ENCODE measurements at regions not wholly inside any gene's neighbourhood (a gene's known extent, or its start where the extent isn't known, plus 50 kb on each side); places are given as distances from the start of the nearest gene placed in this dataset.

- no peak for TF ChIP-seq CTCF (IDR thresholded peaks at IDR 0.05; ENCODE audit: low read depth, low read length)
- no peaks in the 10 kb centered on the region for H3K36me3 ChIP-seq
- H3K9me3 ChIP-seq (ENCODE audit: low read depth) = no peaks in the 10 kb centered on the region
- H3K27me3 ChIP-seq = no peaks in the 10 kb centered on the region
- no peaks in the 10 kb centered on the region for H3K4me1 ChIP-seq (ENCODE audit: low read depth)
- DNase-seq (ENCODE audit: low read depth in 1 of 2, low spot score in 1 of 2) = no peak
- no peak overlapping the region for H3K4me3 ChIP-seq
- H3K27ac ChIP-seq = no peak overlapping the region
Observed at GRCh38 chr5:166488560-166488959, 1802.9 kb upstream of the WWC1 start.

GRCh38 chr5:166493040-166493439 is 1798.4 kb upstream of the WWC1 start:
- TF ChIP-seq CTCF (IDR thresholded peaks at IDR 0.05; ENCODE audit: low read depth, low read length) = no peak
- Histone ChIP-seq H3K27me3 (no peaks in the 10 kb centered on the region), H3K4me1 (ENCODE audit: low read depth) (no peaks in the 10 kb centered on the region), H3K36me3 (no peaks in the 10 kb centered on the region), H3K4me3 (no peak overlapping the region), H3K9me3 (ENCODE audit: low read depth) (no peaks in the 10 kb centered on the region), H3K27ac (no peak overlapping the region)
- DNase-seq (ENCODE audit: low read depth in 1 of 2, low spot score in 1 of 2) = peak in 1 of 2 donors; percentile 17

GRCh38 chr5:166493612-166494011 is 1797.8 kb upstream of the WWC1 start:
- Histone ChIP-seq H3K27me3 (no peaks in the 10 kb centered on the region), H3K36me3 (no peaks in the 10 kb centered on the region), H3K27ac (no peak overlapping the region), H3K4me1 (ENCODE audit: low read depth) (no peaks in the 10 kb centered on the region), H3K4me3 (no peak overlapping the region), H3K9me3 (ENCODE audit: low read depth) (no peaks in the 10 kb centered on the region)
- peak in 1 of 2 donors; percentile 89 for DNase-seq (ENCODE audit: low read depth in 1 of 2, low spot score in 1 of 2)
- TF ChIP-seq CTCF (IDR thresholded peaks at IDR 0.05; ENCODE audit: low read depth, low read length) = no peak

- no peak for TF ChIP-seq CTCF (IDR thresholded peaks at IDR 0.05; ENCODE audit: low read depth, low read length)
- H3K36me3 ChIP-seq = no peaks in the 10 kb centered on the region
- no peaks in the 10 kb centered on the region for H3K27me3 ChIP-seq
- H3K9me3 ChIP-seq (ENCODE audit: low read depth) = no peaks in the 10 kb centered on the region
- no peaks in the 10 kb centered on the region for H3K4me1 ChIP-seq (ENCODE audit: low read depth)
- no peak overlapping the region for H3K4me3 ChIP-seq
- H3K27ac ChIP-seq = no peak overlapping the region
- DNase-seq (ENCODE audit: low read depth in 1 of 2, low spot score in 1 of 2) = no peak
Observed at GRCh38 chr5:166497496-166498104, 1793.8 kb upstream of the WWC1 start.

GRCh38 chr5:166499447-166500240 is 1791.8 kb upstream of the WWC1 start:
- H3K27ac ChIP-seq = no peak overlapping the region
- no peaks in the 10 kb centered on the region for H3K36me3 ChIP-seq
- H3K4me1 ChIP-seq (ENCODE audit: low read depth) = no peaks in the 10 kb centered on the region
- H3K4me3 ChIP-seq = no peak overlapping the region
- H3K9me3 ChIP-seq (ENCODE audit: low read depth) = no peaks in the 10 kb centered on the region
- DNase-seq (ENCODE audit: low read depth in 1 of 2, low spot score in 1 of 2) = no peak
- H3K27me3 ChIP-seq = no peaks in the 10 kb centered on the region
- no peak for TF ChIP-seq CTCF (IDR thresholded peaks at IDR 0.05; ENCODE audit: low read depth, low read length)

All from cardiac muscle cell (in vitro differentiated cells and primary cell).